GM18499 (cell line): ENCODE measurements at regions not wholly inside any gene's neighbourhood (a gene's known extent, or its start where the extent isn't known, plus 50 kb on each side); places are given as distances from the start of the nearest gene placed in this dataset.

Experiments used
- ATAC-seq: cut with Tn5 transposase; IDR thresholded peaks from one replicate; pipeline ENCODE4 v1.9.1; 2021; ENCODE audit warnings: moderate number of reproducible peaks; ENCODE audit not compliant: insufficient read depth, unreplicated experiment

- no peak for ATAC-seq
Observed at GRCh38 chr3:150059241-150059640, 88.5 kb upstream of the PFN2 start.

DNA sequence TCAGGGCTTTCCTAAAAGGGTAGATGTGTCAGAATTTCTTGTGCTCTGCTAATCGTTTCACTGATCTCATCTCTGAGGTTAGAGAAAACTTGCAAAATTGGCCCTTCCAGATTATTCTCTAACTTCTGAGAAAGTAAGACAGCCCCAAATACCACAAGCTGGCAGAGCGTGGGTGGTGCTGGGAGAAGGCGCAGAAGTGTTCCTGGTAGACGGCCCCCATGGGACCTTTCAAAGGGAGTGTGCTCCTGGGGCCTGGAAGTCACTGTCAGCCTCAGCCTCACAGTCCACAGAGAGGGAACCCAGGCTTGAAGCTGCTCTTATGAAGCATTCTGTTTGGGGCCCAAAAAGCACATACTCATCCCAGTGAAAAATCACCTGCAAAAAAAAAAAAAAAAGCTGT lies 86.5 kb upstream of the PFN2 start:
- ATAC-seq = no peak

- no peak for ATAC-seq
Observed at GRCh38 chr3:150055332-150055731, 84.6 kb upstream of the PFN2 start.

DNA sequence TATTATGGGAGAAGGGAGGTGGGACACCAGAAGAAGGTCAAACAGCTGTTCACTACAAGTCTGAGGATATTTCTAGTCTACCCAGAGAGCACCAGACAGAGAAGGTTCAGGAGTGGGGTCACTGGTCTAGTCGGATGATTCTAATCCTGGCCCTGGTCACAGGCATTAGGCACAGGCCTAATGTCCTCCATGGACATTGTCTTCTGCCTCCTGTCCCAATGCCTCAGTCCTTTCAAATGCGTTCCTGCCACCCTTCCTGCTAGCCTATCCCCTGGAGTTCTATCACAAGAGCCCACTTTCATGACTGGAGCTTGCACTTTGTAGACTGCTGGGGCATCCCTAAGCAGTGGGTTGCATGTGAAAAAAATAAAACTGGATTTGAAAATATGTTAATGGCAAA lies 83.9 kb upstream of the PFN2 start:
- ATAC-seq = no peak

DNA sequence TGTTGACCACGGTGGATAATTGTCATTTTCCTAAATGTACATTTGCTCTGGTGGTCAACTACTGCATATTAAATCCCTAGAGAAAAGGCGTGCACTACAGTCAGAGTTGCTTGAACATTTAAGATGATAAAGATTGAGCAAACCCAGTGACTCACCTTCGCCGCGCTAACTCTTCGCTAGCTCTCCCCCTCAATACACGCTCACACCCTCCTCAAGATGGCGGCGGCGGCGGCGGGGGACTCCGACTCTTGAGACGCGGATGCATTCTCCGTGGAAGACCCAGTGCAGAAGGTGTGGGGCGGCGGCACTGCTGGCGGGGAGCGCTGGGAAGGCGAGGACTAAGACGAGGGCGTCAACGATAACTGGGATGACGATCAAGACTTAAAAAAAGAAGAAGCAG lies 79.8 kb upstream of the PFN2 start:
- no peak for ATAC-seq

- ATAC-seq = no peak
Observed at GRCh38 chr3:150049317-150049716, 78.6 kb upstream of the PFN2 start.

- ATAC-seq = no peak
Observed at GRCh38 chr3:150041877-150042276, 71.2 kb upstream of the PFN2 start.

- no peak for ATAC-seq
Observed at GRCh38 chr3:150040097-150040496, 69.4 kb upstream of the PFN2 start.

GRCh38 chr3:150038830-150039229 lies 68.1 kb upstream of the PFN2 start:
- ATAC-seq = no peak

GRCh38 chr3:150036780-150037179 lies 66.1 kb upstream of the PFN2 start:
- no peak for ATAC-seq

DNA sequence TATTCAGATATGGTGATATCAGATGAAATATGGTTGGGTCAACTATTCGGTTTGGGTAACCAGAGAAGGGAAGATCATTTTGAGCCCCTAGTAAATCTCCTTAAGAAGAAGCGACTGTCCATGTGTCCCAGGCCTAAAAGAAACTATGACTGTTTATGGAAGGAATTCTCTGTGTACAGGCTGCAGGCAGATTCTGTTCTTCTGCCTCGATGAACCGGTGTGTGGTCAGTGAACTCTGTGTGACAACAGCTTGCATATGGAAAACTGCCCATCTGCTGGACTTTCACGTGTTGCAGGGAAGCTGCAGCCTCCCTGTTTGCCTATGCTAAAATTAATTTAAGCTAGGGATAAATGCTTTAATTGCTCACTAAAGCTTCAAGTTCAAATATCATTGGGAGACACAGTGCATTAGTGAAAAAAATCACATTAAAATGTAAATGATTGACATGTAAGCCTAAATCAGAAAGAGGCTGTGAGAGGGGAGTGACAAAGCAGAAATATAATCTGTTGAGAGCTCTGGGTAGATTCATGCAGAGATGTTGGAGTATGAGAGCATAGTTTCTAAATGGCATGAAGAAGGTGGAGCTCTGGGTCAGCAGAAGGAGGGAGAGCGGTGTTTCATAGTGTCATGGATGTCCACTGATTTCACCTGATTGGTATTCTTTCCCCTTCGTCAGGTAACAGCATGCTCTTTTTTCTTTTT lies 65.4 kb upstream of the PFN2 start:
- no peak for ATAC-seq

DNA sequence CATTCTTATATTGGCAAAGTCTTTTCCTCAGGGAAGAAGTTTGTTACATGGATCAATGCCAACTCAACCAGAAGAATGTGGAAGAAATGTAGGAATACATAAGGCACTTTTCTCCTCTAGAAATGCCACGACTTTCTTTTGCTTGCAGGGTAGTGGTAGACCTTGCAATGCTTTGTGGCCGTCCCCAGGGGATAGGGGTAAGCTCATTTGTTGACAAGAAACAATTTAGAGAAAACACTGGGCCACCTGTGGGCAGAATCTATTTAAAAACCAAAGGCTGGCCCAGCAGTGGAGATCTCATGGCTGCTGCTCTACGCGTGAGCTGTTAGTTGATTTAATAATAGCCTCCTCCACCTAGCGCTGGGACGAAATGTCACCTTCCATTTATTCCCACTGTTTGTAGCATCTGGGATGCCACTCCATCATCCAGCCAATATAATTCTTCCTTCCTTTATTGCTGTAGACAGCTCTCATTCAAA lies 64.6 kb upstream of the PFN2 start:
- ATAC-seq = no peak

GRCh38 chr3:150033721-150034120 lies 63.0 kb upstream of the PFN2 start:
- ATAC-seq = no peak

DNA sequence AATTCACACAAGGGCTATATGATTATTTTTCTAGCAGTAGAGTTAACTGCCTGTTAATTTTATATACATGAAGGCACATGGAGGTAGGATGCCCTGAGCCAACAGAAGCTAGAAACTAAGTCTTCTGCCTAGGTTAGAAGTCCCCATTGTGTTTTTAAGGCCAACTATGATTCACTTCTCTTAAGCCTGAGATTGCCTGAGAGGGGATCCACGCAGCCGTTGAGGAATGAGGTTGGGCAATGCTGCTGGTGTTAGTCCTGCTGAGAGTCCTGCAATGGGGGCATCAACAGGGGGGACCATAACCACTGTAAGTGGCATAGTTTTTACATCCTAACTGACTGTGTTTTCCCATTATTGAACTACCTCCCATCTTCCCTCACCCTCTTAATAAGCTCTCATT lies 60.1 kb upstream of the PFN2 start:
- no peak for ATAC-seq

GRCh38 chr3:150023239-150023636 lies 52.5 kb upstream of the PFN2 start:
- no peak for ATAC-seq

DNA sequence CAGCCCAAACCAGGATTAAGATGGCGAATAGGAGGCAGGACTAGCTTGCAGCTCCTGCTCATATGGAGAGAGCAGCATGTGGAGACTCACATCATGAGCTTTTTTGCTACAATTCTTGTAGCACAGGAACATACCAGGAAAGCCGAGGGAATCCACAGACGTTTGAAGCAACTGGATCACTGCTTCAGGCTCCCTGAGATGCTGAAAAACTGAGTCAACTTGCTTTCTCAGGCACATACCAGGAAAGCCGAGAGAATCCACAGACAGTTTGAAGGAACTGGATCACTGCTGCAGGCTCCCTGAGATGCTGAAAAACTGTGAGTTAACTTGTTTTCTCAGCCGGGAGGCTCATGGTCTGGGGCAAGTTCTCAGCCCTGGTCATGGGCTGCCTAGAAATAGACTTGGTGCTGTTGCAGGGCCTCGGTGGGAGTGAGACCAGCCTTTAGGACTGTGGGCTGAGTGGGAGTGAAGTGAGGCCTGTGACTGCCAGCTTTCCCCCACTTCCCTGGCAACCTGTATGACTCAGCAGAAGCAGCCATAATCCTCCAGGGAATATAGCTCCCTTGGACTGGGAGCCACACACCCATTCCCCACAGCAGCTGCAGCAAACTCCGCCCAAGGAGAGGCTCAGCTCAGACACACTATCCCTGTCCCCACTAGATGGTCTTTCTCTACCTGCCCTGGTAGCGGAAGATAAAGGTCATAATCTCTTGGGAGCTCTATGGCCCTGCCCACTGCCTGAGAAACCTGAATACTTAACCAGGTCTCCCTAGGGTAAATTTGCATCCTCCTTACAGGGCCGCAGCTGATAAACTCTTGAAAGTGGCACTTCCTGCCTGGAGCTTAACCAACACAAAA lies 51.9 kb upstream of the PFN2 start:
- peak; percentile 91 for ATAC-seq

DNA sequence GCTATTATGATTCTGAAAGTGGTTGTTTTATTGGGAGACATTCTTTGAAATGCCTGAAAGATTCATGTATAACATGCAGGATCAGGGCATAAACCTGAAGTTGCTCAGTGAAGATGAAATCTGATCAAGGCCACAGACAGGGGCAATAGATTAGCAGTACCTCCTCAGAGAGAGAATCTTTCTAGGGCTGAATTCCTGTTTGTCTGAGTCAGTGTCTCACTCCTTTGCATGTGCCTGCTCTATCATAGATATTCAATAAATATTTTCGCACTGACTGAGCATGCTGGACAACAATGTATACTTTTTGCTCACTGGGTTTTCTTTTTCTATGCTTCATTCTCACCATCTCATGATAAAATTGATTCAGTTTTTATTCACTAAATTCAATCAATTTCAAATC lies 49.8 kb upstream of the PFN2 start:
- ATAC-seq = no peak
